ENCODE measurements at regions not wholly inside any gene's neighbourhood (a gene's known extent, or its start where the extent isn't known, plus 50 kb on each side); places are given as distances from the start of the nearest gene placed in this dataset.

DNA sequence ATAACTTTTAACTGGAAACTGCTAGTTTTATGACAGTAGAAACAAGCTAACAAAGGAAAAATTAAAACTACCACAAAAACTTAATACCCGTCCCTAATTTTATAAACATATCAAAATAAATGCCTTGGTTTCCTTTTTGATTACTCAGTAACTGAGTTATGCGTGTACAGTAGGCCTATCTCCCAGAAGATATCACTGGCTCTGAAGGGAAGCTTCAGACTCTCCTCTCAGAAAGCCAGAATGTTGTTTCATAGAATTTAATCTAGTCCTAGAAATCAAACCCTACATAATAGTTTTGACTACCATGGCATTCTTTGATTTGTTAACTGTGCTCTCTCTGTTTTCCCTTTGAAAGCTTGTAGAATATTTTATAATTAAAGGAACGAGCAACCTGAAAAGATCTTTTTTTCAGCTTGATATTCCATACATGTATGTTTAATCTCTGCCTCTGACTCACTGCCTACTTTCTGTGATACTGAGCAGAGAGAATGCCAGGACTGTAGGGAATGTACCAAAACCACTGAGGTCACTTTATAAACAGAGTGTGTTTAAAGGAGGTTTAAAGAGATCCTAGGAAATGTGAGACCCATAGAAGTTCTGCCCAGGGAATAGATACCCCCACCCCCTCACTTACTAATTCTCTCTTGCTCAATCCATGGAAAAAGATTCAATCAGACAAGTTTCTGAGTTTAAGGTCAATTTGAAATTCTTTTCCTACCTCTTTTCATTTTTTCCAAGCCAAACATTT lies 311.5 kb downstream of the HDGFL1 start:
- DNase-seq (ENCODE audit: low spot score), result no peak
- TF ChIP-seq, protein P1, sequence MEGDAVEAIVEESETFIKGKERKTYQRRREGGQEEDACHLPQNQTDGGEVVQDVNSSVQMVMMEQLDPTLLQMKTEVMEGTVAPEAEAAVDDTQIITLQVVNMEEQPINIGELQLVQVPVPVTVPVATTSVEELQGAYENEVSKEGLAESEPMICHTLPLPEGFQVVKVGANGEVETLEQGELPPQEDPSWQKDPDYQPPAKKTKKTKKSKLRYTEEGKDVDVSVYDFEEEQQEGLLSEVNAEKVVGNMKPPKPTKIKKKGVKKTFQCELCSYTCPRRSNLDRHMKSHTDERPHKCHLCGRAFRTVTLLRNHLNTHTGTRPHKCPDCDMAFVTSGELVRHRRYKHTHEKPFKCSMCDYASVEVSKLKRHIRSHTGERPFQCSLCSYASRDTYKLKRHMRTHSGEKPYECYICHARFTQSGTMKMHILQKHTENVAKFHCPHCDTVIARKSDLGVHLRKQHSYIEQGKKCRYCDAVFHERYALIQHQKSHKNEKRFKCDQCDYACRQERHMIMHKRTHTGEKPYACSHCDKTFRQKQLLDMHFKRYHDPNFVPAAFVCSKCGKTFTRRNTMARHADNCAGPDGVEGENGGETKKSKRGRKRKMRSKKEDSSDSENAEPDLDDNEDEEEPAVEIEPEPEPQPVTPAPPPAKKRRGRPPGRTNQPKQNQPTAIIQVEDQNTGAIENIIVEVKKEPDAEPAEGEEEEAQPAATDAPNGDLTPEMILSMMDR (IDR thresholded peaks at IDR 0.05), result no peak
- Histone ChIP-seq H3K4me3 (no peak overlapping the region), H3K27ac (peak overlapping the region; percentile 62 to 75)

DNA sequence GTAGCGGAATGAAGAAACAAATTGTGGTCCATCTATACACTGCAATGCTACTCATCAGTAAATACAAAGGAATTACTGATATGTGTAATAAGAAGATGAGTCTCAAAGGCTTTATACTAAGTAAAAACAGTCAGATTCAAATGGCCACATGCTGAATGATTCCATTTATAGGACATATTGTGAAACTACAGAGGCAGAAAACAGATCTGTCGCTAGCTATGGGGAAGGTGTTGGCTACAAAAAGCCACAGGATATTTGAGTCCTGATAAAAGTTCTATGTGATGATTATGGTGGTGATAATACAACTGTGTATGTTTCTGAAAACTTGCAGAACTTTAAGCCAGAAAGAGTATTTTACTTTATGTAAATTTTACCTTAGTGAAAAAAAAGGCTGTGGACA lies 313.2 kb downstream of the HDGFL1 start:
- no peak overlapping the region for H3K4me3 ChIP-seq
- H3K27ac ChIP-seq, result no peak overlapping the region
- TF ChIP-seq, protein P1 (IDR thresholded peaks at IDR 0.05), result no peak
- no peak for DNase-seq (ENCODE audit: low spot score)

DNA sequence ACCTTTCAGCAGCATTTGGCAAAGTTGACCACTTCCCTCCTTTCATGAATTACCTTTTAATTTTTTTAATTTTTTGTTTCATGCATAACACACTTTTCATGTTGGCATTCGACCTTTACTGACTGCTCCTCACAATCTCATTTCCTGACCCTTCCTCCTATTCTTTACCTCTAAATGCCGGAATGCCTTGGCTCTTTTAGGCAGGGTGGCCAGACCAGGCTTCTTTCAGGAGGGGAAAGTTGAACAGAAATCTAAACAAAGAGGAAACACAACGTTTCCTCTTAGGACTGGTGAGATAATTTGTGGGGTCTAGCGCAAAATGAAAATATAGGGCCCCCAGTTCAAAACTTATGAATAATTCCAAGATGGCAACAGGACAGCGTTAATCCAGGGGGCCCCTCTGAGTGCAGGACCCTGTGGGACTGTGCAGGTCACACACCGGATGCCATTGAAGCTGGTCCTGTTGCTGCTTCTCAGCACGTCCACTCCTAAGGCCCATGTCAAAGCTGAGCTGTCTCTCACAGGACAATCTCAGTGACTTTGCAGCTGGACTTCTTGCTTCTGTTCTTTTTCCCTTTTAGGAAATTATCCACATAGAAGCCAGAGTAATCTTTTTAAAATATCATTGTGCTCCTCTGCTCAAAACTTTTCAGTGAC lies 313.8 kb downstream of the HDGFL1 start:
- Histone ChIP-seq H3K4me3 (no peak overlapping the region), H3K27ac (no peak overlapping the region)
- TF ChIP-seq, protein P1 (IDR thresholded peaks at IDR 0.05), result no peak
- DNase-seq (ENCODE audit: low spot score), result no peak

DNA sequence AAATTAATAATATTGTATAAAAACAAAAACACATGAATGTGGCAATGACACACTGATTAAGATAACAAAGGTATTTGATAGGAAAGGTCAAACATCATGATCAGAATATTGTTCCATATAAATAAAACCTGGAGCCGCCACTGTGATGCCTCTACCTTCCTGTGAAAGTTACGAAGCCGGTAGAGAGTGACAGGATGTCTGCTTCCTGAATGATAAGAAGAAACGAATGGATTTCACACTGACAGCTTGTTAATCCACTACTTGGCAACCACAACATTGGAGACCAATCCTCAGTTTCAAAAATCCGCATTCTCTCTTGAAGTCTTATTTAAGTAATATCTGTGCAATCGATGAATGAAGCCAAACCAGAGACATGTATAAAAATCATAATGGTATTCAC lies 315.1 kb downstream of the HDGFL1 start:
- no peak for DNase-seq (ENCODE audit: low spot score)
- TF ChIP-seq, protein P1 (IDR thresholded peaks at IDR 0.05), result no peak
- H3K4me3 ChIP-seq, result no peak overlapping the region
- no peak overlapping the region for H3K27ac ChIP-seq

DNA sequence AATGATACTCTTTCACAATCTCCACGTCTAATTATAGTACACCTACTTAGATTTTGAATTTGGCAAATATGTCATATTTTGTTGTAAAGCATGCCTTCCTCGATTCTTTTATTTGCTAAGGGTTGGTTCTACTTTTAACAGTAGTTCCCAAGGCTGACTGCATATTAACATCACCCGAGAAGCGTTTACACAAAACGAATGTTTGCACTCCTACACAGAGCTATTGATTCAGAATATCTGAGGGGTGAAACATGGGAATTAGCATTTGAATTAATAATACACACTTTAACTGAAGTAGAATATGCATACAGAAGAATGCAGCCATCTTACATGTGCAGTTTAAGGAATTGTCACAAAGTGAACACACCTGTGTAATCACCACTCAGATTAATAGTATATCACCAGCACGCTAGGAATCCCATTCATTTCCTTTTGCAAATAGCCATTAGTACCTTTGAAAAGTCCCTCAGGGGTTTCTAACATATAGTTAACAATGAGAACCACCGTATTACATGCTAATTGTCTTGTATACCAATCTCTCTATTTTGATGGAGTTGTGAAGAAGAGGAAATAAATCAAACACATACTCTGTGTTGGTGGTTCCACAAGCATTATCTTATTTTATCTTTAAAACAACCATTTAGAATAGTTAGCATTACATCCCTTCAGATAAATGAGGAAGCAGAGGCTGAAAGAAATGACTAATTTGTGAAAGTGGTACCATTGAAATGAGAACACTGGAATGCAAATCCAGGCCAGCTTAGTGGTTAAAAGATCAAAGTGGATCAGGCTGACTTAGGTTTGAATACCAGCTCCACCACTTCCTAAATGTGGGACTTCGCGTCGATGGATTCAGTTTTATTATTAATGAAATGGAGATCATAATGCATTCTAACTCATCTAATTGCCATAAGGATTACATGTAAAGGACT lies 317.6 kb downstream of the HDGFL1 start:
- DNase-seq (ENCODE audit: low spot score), result no peak
- H3K27ac ChIP-seq, result no peak overlapping the region
- H3K4me3 ChIP-seq, result no peak overlapping the region
- TF ChIP-seq, protein P1 (IDR thresholded peaks at IDR 0.05), result no peak

DNA sequence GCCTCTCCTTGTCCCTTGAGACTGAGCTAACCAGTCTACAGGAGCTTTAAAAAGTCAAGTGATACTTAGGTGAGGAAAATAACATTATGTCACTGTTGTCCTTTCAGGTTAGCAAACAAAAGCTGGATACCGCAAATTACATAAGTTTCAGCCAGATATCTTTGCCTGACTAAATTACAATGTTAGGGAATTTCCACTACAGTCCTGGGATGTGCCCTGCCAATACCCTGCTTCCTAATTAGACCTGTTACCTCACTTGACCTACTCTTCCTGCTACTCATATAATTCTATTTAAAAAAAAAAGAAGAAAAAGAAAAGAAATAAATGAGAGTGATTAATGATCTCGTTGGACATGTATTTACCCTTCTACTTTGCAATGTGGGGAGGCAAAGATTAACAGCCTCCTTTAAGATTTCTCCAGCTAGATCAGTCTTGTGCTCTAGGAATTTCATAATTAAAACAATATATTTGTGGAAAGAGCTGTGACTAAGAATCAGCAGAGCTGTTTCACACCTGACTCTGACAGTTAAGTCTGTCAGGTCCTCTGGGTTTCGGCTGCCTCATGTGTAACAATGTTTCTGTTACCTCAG lies 318.9 kb downstream of the HDGFL1 start:
- no peak overlapping the region for H3K27ac ChIP-seq
- H3K4me3 ChIP-seq, result no peak overlapping the region
- TF ChIP-seq, protein P1 (IDR thresholded peaks at IDR 0.05), result no peak
- DNase-seq (ENCODE audit: low spot score), result no peak

Measured in coronary artery (tissue), 2 donors.